GM18873 (cell line): ENCODE measurements at regions not wholly inside any gene's neighbourhood (a gene's known extent, or its start where the extent isn't known, plus 50 kb on each side); places are given as distances from the start of the nearest gene placed in this dataset.

Source experiments
- ATAC-seq: cut with Tn5 transposase; IDR thresholded peaks from one replicate; pipeline ENCODE4 v1.9.1; 2021; ENCODE audit warnings: mild to moderate bottlenecking, moderate library complexity, moderate number of reproducible peaks; ENCODE audit not compliant: unreplicated experiment, low FRiP score

DNA sequence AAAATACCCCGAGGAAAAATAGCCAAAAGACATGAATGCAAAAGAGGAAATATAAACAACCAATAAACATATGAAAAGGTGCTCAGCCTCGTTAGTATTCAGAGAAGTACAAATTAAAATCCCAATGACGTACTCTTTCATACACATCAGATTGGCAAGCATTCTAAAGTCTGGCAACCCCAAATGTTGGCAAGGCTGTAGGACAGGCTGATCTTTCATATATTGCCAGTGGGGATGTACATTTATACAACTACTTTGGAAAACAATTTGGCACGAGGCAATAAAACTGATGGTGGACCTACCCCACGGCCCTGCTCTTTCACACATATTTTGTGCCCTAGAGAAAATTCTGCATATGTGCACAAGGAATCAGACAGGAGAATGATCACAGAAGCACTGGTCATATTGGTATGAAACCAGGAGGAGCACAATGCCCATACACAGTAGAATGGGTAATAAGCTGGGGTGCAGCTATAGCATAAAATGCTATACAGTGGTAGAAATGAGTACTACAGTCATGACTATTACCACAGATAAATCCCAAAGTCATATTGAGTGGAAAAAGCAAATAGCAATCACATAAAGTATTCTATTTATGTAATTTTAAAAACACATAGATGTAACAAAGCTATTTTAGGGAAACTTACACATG is 176.0 kb upstream of the SLC24A5 start:
- ATAC-seq = no peak

DNA sequence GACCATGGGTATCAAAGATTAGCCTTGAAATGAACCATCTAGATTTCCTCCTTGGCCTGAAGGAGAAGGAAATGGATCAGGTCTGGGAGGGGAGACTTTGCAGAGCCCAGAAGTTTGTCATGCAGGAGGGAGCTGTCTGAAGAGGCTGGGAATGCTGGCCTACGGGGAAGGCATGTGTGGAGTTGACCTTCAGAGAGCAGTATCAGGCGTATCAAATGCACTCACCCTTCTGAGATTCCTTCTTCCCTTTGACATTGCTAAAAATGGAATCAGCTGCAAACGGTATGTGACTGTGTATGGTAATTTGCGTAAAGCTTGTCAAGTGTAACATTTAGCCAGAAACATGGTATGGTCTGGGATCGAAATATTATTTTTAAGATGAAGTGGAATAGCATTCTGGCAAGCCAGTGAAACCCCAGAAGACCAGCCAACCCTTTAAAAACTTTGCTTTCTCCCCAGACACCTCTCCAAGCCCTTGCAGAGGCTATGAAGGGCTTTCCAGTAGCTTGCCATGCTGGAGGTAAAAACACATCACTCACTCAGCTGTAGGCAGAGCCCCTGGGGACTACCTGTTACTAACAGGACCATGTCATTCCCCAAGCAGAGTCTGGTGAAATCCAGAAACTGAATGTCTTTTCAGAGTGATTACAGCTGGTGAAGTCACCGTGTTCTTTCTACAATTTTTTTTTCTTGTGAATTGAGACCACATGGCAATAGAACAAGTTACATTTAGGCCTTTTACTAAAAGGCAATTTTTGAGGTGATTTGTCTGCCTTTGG is 174.7 kb upstream of the SLC24A5 start:
- ATAC-seq = no peak

DNA sequence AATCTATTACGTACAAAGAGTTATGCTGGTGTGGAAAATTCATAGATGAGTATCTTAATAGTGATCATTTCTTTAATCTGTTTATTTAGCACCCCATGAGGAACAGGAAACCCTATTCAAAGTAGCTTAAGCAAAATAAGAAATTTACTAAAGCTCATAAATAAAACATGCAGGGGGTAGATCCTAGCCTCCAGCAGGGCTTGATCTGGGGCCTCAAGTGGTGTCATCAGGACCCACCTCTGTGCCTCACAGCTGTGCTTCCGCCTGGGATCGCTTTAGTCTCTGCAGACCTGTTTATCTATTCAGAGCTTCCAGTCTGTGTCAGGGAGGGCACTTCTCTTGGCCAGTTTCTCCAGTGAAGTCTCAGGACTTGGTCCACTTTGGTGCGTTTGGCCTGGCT is 171.0 kb upstream of the SLC24A5 start:
- no peak for ATAC-seq

DNA sequence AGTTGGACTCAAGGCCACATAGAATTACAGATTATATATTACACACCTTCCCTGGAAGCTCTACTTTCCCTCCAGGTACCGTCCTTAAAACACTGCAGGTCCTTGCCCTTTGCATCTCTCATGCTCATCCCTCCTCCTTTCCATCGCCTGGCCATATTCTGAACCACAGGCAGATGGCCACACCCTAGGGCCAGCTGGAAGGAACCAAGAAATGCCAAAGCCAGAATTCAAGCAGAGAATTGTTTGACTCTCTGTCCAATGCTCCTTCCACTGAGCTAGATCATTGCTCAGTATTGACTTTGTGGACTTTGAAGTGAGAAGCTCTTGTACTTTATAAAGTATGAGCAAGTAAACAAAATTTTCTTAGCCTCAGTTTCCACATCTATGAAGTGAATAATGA is 170.3 kb upstream of the SLC24A5 start:
- no peak for ATAC-seq

DNA sequence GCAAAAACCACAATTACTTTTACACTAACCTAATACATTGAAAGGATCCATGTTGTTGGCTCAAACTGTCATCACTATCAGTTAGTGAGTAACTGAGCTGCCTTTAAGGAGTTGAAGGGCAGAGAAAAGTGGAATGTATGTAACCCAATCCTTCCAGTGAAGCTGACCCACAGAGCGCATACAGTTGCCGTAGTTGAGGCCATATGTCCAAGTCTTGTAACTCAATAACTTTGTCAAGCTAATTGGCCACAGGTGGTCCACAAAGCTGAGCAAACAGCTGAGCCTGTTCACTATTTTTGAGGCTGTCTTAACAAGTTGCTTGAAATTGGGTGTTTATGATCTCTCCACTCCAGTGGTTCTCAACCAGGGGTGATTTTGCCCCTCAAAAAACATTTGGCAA is 169.0 kb upstream of the SLC24A5 start:
- no peak for ATAC-seq

DNA sequence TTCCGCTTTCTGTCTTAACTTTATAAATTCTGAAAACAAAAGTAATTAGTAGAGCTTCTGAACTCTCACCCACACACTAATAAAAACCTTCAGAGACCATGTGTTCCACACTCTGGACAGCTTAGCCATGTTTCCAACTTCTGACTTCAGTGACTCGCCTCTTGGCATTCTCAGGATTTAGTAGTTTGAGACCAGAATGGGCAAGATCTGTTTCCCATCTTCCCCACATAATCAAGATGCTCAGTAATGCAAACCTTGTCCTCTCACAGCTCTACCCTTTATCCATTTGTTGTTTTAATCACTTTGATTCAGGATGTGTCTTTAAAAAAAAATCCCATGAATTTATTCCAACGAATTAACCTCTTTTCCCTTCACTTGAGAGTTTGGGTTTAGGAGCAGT is 166.6 kb upstream of the SLC24A5 start:
- no peak for ATAC-seq

DNA sequence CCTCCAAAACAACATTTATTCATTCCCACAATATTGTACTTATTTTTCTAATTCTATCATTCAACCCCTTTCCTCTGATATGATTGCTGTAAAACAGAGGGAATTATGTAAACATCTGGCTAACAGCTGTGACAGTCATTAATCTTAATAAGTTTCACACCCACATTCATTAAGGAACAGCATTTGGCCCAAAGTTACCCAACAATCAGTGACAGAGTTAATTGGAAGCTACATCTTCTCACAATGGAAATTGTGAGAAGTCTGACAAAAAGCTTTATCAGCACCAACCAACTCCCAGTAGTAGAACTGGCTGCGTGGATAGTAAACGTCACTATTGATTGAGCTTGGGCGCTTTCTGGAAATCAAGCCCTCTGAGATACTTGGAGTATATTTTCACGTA is 165.8 kb upstream of the SLC24A5 start:
- no peak for ATAC-seq

DNA sequence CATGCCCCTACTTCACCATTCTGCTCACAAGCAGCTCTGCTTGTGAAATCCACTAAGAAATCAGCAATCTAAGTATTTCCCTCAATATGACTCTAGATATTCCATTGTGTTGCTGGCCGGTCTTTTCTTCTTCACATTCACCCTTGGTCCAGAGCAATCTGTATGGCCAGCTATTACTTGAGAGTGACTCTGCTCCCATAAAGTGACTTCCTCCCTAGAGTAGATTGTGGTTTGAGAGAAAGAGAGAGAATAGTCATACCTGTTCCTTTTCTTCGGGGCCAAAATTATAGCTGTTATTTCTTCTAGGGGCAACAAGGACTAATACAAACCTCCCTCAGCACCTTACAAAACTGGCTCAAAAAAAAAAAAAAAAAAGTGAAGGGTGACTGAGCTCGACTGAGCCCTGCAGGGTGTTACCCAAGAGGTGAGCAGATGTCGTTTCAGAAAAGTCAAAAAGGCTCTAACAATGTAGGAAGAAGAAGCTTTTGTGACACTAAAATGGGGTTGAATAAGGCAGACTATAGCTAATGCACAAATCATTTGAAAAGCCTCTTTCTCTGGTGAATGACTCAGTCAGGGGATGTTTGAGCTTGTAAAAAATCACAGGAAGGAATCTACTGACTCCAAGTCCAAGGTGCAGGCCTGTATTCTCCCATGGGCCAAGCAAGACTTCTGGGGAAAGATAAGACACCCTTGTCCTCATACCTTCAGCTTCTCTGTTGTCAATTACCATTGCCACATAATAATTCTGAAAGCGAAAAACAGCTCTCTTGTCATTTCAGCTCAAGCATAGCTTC is 161.0 kb upstream of the SLC24A5 start:
- ATAC-seq = no peak

DNA sequence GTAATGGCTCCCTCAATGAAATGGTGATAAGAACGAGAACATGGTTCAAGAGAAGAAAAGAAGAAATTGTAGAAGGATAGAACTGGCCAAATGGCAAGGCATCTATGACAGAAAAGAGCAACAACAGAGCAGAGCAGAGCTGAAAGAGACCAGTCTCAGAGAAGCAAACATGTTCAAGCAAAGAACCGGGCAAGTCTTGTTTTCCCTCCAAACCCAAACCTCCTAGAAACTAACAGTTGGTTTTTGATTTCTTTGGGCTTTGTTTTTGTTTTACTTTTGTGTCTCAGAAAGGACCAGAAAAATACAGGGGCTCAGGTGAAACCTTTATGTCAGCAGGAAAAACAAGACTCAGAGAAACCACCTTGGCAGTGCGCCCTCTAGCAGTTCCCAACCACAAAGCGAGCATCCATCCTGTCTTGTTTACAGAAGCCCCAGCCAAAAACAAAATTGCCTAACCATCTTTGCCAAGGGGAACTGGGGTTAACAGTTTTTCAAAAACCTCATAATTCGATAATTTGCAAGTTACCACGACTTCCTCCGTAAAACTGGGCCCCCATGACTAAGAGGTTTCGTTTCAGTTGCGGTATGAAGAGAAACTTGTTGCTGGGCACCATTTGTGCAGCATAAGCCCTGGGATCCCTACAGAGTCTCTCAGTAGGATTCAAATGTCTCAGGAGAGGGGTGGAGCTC is 159.2 kb upstream of the SLC24A5 start:
- ATAC-seq = peak; percentile 90

DNA sequence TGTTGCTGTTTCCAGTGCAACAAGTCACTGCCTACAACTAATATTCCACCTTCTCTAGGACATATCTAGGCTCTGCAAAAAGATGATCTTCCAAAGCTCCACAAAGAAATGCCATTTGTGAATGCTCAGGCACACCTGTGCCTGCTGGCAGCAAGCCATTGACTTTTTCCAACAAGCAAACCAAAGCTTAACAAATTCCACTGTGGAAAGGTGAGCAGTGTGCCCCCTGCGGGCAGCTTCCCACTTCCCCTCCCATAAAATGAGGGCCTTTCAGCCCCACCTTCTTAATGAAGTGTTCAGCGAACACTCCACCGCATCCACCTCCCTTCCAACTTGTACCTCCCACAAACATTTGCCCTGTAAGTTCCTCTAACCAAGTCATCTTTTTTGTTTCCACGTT is 157.5 kb upstream of the SLC24A5 start:
- no peak for ATAC-seq

DNA sequence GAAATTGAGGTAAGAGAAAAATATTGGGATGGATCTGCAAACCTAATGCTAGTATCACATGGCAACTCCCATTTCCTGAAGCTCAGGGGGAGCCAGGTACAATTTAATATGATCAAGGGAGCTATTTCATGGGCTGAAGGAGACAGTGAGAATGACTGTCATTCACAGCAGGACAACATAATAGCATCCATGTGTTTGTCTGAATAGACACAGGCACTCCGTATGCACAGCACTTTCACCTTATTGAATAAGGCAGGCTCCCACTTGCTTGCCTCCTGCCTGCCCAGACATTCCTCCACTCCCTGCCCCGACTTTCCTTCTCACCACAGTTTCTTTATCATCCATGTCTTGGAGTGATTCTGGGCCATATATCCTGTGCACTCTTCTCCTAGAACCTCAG is 156.6 kb upstream of the SLC24A5 start:
- ATAC-seq = no peak

DNA sequence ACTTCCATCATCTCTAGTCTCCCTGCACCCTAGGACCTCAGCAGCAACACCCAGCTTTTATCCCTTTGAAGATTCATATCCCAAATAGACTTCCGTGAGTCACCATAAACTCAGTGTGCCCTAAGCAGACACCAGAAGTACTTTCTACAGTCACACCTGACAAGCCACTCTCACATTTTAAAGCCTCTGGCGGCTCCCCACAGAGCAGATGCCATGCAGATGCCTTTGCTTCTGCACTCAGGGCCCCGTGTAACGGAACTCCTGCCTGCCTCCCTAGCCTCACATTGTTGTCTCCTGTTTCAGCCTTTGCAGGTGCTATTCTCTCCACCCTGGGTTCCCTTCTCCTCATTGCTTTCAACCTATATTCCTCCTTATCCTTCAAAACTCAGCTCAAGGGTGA is 155.5 kb upstream of the SLC24A5 start:
- no peak for ATAC-seq

DNA sequence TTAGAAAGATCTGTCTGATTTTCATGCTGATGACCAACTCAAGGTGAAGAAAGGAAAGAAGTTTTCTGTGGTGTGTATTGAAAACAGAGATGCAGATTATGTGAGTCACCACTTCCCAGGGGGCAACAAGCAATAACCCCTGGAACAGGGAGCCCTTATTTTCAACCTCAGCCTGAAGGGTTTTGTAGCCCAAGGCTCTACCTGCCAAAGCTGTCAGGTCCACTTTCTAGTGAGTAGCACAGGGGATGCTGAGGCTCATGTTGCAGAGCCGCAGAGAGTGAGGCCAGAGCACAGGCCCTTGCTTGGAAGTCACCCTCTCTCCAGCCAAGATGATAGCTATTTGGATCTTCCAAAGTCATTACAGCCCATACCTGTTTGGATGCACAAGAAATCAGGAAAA is 152.2 kb upstream of the SLC24A5 start:
- no peak for ATAC-seq

DNA sequence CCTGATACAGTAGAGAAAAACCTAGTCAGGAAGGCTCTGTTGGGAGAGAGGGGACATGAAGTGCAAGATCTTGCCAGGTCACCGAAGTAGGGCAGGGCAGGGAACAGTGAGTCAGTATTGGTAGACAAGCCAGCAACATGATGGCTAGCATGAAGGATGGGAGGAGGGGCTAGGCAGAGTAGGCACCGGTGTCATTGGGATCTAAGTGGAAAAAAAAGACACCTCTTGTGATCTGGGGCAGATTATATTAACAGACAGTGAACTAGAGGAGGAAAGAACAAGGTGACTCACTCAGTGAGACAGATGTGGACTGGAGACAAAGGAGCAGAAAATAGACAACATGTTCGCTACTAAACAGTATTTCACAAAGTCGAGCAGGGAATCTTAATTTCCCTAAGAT is 149.2 kb upstream of the SLC24A5 start:
- no peak for ATAC-seq

DNA sequence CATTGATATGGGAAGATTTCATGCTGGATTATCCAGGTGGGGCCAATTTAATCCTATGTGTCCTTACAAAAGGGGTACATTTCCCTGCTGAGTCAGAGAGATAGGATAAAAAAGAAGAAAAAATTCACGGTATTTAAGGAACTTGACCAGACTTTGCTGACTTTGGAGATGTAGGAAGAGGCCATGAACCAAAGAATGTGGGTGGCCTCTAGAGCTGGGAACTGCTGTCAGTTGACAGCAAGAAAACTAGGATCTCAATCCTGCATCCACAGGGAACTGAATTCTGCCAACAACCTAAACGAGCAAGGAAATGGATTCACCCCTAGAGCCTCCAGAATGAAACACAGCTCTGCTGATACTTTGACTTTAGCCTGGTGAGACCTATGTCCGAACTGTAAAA is 148.1 kb upstream of the SLC24A5 start:
- no peak for ATAC-seq

DNA sequence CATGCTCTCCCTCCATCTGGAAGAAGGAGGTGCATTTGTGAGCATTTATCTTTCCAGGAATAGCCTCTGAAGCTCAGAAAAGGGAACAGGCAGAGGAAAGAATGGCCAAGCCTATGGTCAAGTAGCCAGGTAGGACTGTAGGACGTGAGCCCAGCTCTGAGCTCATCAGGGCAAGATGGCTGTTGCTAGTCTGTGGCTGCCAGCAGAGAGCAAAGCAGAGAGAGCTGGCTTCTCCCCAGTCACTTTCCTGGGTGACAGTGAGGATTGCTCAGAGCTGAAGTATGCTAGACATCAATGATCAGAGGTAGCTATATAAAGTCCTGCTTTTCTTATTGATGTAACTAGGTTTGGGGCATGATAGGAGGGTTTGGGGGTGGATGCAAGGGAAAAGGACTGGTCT is 146.1 kb upstream of the SLC24A5 start:
- no peak for ATAC-seq

DNA sequence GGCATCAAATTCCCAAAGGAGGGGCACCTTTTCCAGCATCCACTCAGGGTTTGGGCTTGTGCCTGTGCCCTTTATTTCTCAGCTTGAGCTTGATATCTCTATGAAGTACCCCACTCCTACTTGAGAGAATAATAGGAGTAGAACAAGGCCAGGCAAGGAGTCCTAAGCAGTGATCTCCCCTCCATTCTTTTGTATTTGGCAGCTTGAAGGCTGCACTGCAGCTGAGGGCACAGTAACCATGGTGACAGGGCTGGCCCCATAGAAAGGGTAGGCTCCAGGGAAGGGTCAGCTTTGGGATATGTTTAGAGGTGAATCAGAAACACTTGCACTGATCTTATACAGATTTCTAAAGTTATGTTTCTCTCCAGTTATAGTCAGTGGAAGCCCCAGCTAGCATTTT is 145.4 kb upstream of the SLC24A5 start:
- no peak for ATAC-seq

DNA sequence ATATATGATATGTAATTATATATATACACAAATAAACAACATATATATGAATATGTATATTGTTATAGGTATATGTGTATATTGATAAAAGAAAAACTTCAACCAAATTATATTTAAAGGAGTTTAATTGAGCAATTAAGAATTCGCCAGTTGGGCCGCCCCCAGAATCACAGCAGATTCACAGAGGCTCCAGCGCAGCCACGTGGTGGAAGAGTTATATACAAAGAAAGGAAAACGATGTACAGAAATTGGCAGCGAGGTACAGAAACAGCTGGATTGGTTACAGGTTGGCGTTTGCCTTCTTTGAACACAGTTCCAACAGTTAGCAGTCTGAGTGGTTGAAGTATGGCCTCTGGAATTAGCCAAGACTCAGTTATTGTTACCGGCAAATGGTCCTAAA is 137.3 kb upstream of the SLC24A5 start:
- no peak for ATAC-seq

DNA sequence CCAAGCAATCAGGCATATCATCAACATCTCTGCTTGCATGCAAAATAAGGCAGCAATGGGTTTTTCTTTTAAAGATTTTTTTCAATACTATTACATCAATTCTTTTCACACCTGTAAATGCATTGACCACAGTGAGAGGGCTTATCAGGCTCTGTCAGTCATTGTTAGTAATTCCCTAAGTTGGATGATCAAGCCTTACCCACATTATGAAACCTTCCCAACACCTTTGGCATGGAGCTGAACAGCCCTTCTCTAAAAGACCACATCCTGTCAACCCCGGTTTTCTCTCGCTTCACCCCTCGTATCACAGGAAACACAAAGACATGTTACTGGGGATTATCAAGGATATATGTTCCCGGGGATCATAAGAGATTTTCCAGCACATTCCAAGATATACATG is 135.2 kb upstream of the SLC24A5 start:
- no peak for ATAC-seq

DNA sequence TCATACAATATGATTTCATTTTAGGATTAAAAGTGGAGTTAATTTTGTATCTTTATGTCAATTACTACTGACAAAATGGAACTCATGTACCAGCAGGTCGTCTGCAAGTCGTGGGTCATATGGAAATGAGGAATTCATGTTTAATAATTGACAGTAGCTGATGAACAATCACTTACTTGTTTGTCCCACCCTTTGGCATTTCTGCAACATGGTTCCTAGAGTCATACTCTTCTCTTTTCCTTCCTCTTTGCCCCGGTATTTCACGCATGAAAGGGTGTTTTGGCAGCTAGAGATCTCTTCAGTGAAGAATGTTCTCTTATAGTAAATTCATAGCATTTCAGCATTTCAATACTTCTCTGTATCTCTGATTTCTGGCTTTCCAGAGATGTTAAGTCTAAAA is 133.3 kb upstream of the SLC24A5 start:
- no peak for ATAC-seq

DNA sequence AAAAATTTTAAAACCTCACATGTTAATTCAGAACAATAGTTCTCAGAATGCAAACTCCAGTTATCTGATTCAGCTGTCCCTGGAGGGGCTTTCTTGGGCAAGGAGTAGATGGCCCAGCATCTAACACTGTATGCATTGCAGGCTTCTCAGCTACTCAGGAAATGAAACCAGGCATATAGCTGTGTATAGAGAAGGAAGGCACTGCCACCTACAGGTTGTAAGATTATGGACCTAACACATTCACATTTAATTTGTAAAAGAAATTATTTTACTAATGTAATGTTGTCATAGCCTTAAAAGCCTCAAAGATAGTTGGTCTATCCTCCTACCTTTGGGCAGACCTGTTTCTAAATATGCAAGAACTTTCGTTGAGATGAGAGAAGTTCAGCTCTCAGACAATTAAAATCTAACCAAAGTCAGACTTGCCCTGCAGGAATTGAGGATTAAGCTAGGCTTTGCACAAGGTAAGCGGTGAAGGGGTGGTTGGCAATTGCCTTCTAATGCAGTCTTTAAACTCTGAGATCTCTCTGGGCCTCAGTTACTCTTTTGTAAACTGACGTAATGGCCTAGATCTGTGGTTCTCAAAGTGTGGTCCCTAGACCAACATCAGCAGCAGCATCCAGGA is 132.8 kb upstream of the SLC24A5 start:
- peak; percentile 91 for ATAC-seq
